ENCODE measurements at regions not wholly inside any gene's neighbourhood (a gene's known extent, or its start where the extent isn't known, plus 50 kb on each side); places are given as distances from the start of the nearest gene placed in this dataset.

DNA sequence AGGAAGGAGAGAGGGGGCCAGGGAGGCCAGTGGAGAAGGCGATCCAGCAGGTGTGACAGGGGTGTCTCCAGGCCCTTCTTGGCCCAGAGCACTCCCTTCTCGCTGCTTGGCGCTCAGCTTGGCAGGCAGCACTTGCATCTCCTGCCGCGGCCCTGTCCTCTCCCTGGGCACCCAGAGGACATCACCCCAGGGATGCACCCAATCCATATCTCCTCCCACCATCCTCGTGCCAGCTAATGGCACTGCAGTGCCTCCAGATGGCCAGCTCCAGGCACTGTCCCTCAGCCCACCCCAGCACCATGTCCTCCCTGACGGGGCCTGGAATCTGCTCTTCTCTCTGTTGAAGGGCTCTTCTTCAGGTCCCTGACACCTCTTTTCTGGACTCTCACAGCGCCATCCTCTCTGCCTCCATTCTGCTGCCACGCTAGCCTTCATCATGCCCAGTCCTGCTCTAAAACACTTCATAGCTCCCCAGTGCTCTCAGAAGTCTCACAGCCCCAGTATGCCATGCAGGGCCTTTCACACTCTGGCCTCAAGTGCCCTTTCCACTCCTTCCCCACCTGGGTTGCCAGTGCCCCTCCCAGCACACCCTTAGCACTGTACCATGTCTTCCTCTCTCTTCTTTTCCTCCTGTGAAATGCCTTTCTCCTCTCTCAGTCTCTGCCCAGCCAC, 106.8 kb upstream of the SLC6A11 start:
- H3K4me3 ChIP-seq (ENCODE audit: control insufficient read depth, low read depth, low read length), result no peak overlapping the region
- TF ChIP-seq, protein P1, sequence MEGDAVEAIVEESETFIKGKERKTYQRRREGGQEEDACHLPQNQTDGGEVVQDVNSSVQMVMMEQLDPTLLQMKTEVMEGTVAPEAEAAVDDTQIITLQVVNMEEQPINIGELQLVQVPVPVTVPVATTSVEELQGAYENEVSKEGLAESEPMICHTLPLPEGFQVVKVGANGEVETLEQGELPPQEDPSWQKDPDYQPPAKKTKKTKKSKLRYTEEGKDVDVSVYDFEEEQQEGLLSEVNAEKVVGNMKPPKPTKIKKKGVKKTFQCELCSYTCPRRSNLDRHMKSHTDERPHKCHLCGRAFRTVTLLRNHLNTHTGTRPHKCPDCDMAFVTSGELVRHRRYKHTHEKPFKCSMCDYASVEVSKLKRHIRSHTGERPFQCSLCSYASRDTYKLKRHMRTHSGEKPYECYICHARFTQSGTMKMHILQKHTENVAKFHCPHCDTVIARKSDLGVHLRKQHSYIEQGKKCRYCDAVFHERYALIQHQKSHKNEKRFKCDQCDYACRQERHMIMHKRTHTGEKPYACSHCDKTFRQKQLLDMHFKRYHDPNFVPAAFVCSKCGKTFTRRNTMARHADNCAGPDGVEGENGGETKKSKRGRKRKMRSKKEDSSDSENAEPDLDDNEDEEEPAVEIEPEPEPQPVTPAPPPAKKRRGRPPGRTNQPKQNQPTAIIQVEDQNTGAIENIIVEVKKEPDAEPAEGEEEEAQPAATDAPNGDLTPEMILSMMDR (conservative IDR thresholded peaks at IDR 0.05; ENCODE audit: control insufficient read depth, insufficient read depth, low read depth, low read length), result no peak
- no peak for DNase-seq (ENCODE audit: low read depth)

DNA sequence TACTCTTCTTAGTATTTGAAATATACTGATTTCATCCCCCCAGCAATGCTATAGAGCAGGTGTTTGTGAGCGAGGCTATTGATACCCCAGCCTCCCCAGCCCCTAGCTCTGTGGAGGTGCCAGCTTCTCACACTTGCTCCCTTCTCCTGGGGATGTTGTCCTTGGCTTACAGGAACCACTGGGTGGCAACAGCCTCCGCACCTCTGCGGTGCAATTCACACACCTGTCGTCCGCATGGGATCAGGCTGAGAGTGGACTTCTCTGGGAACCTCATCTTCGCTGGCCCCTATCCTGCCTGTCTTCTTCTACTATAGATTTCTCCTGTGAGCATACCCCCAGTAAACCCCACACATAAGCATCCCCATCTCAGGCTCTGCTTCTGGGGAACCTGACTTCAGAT, 103.9 kb upstream of the SLC6A11 start:
- TF ChIP-seq, protein P1 (conservative IDR thresholded peaks at IDR 0.05; ENCODE audit: control insufficient read depth, insufficient read depth, low read depth, low read length), result no peak
- no peak for DNase-seq (ENCODE audit: low read depth)

DNA sequence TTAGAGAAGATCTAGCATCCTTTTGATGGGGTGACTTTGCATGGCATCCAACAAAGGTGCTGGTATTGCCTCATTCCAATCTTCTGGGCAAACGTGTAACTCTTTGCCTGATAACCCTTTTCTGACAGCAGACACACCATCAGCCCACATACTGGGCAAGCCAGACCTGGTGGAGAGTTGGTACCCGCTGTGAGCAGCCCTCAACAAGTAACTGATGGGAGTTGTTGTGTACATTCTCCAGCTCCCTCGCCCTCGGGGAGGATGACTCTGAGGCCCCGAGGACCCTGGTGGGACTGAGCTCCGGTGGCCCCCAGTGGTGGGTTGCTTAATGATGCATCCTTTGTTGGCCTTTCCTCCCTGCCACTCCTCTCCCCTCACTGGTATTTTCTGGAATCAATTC, 102.4 kb upstream of the SLC6A11 start:
- TF ChIP-seq, protein P1 (conservative IDR thresholded peaks at IDR 0.05; ENCODE audit: control insufficient read depth, insufficient read depth, low read depth, low read length), result no peak
- no peak for DNase-seq (ENCODE audit: low read depth)
- H3K4me3 ChIP-seq (ENCODE audit: control insufficient read depth, low read depth, low read length), result no peak overlapping the region

More for the DNA sequence above, 103.9 kb upstream of the SLC6A11 start:
- no peak overlapping the region for H3K4me3 ChIP-seq (ENCODE audit: control insufficient read depth, low read depth, low read length)

DNA sequence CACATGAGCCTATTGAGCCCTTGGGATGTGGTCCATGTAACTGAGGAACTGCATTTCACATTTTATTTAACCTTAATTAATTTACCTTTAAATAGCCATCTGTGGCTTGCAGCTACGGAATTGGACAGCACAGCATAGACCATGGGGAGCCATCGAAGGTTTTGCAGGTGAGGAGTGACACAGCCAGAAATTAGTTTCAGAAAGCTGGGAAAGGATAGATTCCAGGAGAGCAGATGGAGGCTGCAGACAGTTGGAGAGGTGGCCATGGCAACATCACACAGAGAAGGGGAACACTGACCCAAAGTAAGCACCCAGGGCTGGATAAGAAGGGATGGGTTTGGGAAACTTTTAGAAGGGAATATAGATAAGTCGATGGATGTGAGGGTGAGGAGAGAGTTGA, 100.1 kb upstream of the SLC6A11 start:
- TF ChIP-seq, protein P1 (conservative IDR thresholded peaks at IDR 0.05; ENCODE audit: control insufficient read depth, insufficient read depth, low read depth, low read length), result no peak
- H3K4me3 ChIP-seq (ENCODE audit: control insufficient read depth, low read depth, low read length), result no peak overlapping the region
- no peak for DNase-seq (ENCODE audit: low read depth)

DNA sequence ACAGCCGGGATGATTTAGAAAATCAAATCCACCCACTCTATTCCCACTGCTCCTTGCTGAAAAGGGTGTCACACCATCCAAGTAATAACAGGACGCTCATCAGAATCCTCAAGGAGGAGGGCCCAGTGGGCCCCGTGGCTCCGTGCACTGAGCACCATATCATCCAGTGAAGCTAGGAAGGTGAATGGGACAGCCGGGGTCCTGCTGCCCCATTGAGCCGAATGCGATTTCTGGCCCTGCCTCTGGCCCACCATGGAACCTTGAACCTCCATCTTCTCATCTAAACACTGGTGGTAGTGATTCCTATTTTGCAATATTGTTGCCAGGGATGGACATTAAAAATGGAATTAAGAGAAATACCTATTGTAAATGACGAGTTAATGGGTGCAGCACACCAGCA, 99.1 kb upstream of the SLC6A11 start:
- no peak overlapping the region for H3K4me3 ChIP-seq (ENCODE audit: control insufficient read depth, low read depth, low read length)
- TF ChIP-seq, protein P1 (conservative IDR thresholded peaks at IDR 0.05; ENCODE audit: control insufficient read depth, insufficient read depth, low read depth, low read length), result no peak
- DNase-seq (ENCODE audit: low read depth), result no peak

DNA sequence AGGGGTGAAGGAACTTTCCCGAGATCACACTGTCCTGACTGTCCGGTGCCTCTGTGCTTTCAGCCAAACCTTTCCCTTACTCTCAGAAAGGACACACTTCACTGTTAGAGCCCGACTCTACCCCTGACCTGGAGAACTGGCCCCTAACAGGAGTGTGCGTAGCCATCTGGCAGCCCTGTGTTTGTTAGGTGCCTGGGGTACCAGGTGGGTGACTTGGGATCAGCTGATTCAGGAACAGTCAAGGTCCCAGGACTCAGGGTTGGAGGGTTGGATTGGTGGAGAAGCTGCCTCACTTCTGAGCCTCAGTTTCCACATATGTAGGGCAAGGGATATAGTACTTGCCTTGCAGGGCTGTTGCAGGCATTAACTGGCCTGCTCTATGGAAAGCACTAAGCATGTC, 98.3 kb upstream of the SLC6A11 start:
- no peak overlapping the region for H3K4me3 ChIP-seq (ENCODE audit: control insufficient read depth, low read depth, low read length)
- TF ChIP-seq, protein P1 (conservative IDR thresholded peaks at IDR 0.05; ENCODE audit: control insufficient read depth, insufficient read depth, low read depth, low read length), result no peak
- DNase-seq (ENCODE audit: low read depth), result no peak

DNA sequence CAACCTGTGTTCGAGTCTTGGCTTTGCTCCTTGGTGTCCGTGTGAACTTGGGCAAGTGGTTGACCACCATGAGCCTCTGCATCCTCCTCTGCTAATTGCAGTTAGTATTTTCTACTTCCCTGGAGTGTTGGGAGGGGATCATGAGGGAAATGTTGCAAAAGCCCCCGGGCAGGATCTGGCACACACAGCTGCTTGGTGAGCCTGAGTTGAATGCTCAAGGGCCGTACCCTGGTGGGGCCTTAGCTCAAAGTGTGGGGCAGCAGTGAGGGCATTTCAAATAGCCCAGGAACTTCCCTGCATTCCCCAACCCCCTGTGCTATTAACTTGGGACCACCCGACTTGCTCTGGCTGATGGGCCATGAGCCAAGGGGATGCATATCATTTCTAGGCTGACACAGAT, 94.9 kb upstream of the SLC6A11 start:
- no peak for DNase-seq (ENCODE audit: low read depth)
- TF ChIP-seq, protein P1 (conservative IDR thresholded peaks at IDR 0.05; ENCODE audit: control insufficient read depth, insufficient read depth, low read depth, low read length), result no peak
- H3K4me3 ChIP-seq (ENCODE audit: control insufficient read depth, low read depth, low read length), result no peak overlapping the region
